GM19238 (cell line): ENCODE measurements at regions not wholly inside any gene's neighbourhood (a gene's known extent, or its start where the extent isn't known, plus 50 kb on each side); places are given as distances from the start of the nearest gene placed in this dataset.
"Not testable (repeated sequence)": the region's sequence is repeated elsewhere in the genome, so short reads cannot be mapped to it uniquely, and the experiment has no call there.

Source experiments
- DNase-seq: peaks from one replicate; pipeline ENCODE4 v3.0.0; 2011; ENCODE audit warnings: low spot score; ENCODE audit not compliant: insufficient read length

GRCh38 chr21:14058566-14058965, 152.2 kb downstream of the LIPI start:
- no peak for DNase-seq

GRCh38 chr21:14057841-14058481, 152.8 kb downstream of the LIPI start:
- not testable (repeated sequence) for DNase-seq

- no peak for DNase-seq
These were observed 153.4 kb downstream of the LIPI start for GRCh38 chr21:14057313-14057712.

- DNase-seq: no peak
These were observed 154.0 kb downstream of the LIPI start for GRCh38 chr21:14056771-14057191.

- DNase-seq: not testable (repeated sequence)
These were observed 154.8 kb downstream of the LIPI start for GRCh38 chr21:14055746-14056515.

- no peak for DNase-seq
These were observed 156.1 kb downstream of the LIPI start for GRCh38 chr21:14054682-14055081.

GRCh38 chr21:14050121-14050520, 160.6 kb downstream of the LIPI start:
- no peak for DNase-seq

- DNase-seq: no peak
These were observed 164.4 kb downstream of the LIPI start for GRCh38 chr21:14046401-14046800.

- no peak for DNase-seq
These were observed 170.4 kb downstream of the LIPI start for GRCh38 chr21:14040386-14040785.

GRCh38 chr21:14028619-14029018, 182.1 kb downstream of the LIPI start:
- DNase-seq: not testable (repeated sequence)

- DNase-seq: peak; percentile 52
These were observed 183.4 kb downstream of the LIPI start for GRCh38 chr21:14027235-14027869.

GRCh38 chr21:14020108-14020507, 190.6 kb downstream of the LIPI start:
- DNase-seq: not testable (repeated sequence)

- DNase-seq: not testable (repeated sequence)
These were observed 194.9 kb downstream of the LIPI start for GRCh38 chr21:14015841-14016240.

- DNase-seq: not testable (repeated sequence)
These were observed 196.9 kb downstream of the LIPI start for GRCh38 chr21:14013623-14014498.

GRCh38 chr21:14013056-14013603, 197.6 kb downstream of the LIPI start:
- no peak for DNase-seq

- DNase-seq: no peak
These were observed 198.3 kb downstream of the LIPI start for GRCh38 chr21:14012409-14012808.

- DNase-seq: not testable (repeated sequence)
These were observed 199.0 kb downstream of the LIPI start for GRCh38 chr21:14011751-14012150.

- DNase-seq: not testable (repeated sequence)
These were observed 199.6 kb downstream of the LIPI start for GRCh38 chr21:14011149-14011548.

GRCh38 chr21:14010729-14011128, 200.0 kb downstream of the LIPI start:
- no peak for DNase-seq

- not testable (repeated sequence) for DNase-seq
These were observed 200.8 kb downstream of the LIPI start for GRCh38 chr21:14009990-14010389.
